Stimulated activated CD4-positive, alpha-beta T cell treated with anti-CD3 and anti-CD28 coated beads, Interleukin-1b, Interleukin-23, amount 100 ng/mL, for 24 hours (primary cell): ENCODE measurements at regions not wholly inside any gene's neighbourhood (a gene's known extent, or its start where the extent isn't known, plus 50 kb on each side); places are given as distances from the start of the nearest gene placed in this dataset.
"Not testable (repeated sequence)": the region's sequence is repeated elsewhere in the genome, so short reads cannot be mapped to it uniquely, and the experiment has no call there.

Experiments used
- DNase-seq, 4 experiments: peaks; one replicate each; pipeline ENCODE4 v3.0.0-alpha.2; 2020; ENCODE audit warnings: low read depth in 4 of 4, low spot score in 1 of 4

GRCh38 chr12:77229640-77230442 is 164.5 kb upstream of the E2F7 start:
- DNase-seq = no peak

- no peak for DNase-seq
These were observed 163.0 kb upstream of the E2F7 start for GRCh38 chr12:77228376-77228775.

GRCh38 chr12:77226368-77226767 is 161.0 kb upstream of the E2F7 start:
- DNase-seq = no peak

- no peak for DNase-seq
These were observed 160.0 kb upstream of the E2F7 start for GRCh38 chr12:77225373-77225772.

- no peak for DNase-seq
These were observed 159.0 kb upstream of the E2F7 start for GRCh38 chr12:77224346-77224745.

- DNase-seq = no peak
These were observed 157.0 kb upstream of the E2F7 start for GRCh38 chr12:77222336-77222735.

- no peak for DNase-seq
These were observed 155.2 kb upstream of the E2F7 start for GRCh38 chr12:77220586-77220985.

- DNase-seq = no peak
These were observed 152.9 kb upstream of the E2F7 start for GRCh38 chr12:77218278-77218677.

- DNase-seq = not testable (repeated sequence)
These were observed 150.8 kb upstream of the E2F7 start for GRCh38 chr12:77216136-77216535.

GRCh38 chr12:77214136-77214535 is 148.8 kb upstream of the E2F7 start:
- DNase-seq = no peak

- DNase-seq = no peak
These were observed 147.9 kb upstream of the E2F7 start for GRCh38 chr12:77213319-77213718.

GRCh38 chr12:77210724-77211123 is 145.4 kb upstream of the E2F7 start:
- no peak for DNase-seq

- no peak for DNase-seq
These were observed 138.7 kb upstream of the E2F7 start for GRCh38 chr12:77204083-77204482.

GRCh38 chr12:77202457-77203060 is 137.2 kb upstream of the E2F7 start:
- no peak for DNase-seq

GRCh38 chr12:77189901-77190416 is 124.6 kb upstream of the E2F7 start:
- DNase-seq = no peak

GRCh38 chr12:77189458-77189857 is 124.1 kb upstream of the E2F7 start:
- DNase-seq = no peak

- no peak for DNase-seq
These were observed 114.1 kb upstream of the E2F7 start for GRCh38 chr12:77179515-77179914.

- DNase-seq = no peak
These were observed 102.4 kb upstream of the E2F7 start for GRCh38 chr12:77167801-77168200.

- DNase-seq = no peak
These were observed 101.3 kb upstream of the E2F7 start for GRCh38 chr12:77166696-77167095.

- no peak for DNase-seq
These were observed 98.0 kb upstream of the E2F7 start for GRCh38 chr12:77163074-77164038.

- no peak for DNase-seq
These were observed 96.6 kb upstream of the E2F7 start for GRCh38 chr12:77161944-77162343.
